MM.1S (cell line): ENCODE measurements at regions not wholly inside any gene's neighbourhood (a gene's known extent, or its start where the extent isn't known, plus 50 kb on each side); places are given as distances from the start of the nearest gene placed in this dataset.

Experiments used
- DNase-seq: peaks from one replicate; pipeline ENCODE4 v3.0.0-alpha.2; 2015
- H2AFZ ChIP-seq: fragments of 300-600 bp; sonication (generic); 2 replicates; pipeline ENCODE4 v1.6.0; 2016; ENCODE audit warnings: antibody characterized with exemption, low read length
- H3F3A ChIP-seq: fragments of 300-600 bp; sonication (generic); 2 replicates; pipeline ENCODE4 v1.6.1; 2016; ENCODE audit warnings: mild to moderate bottlenecking, antibody characterized with exemption, low read length, moderate library complexity, mixed read lengths; ENCODE audit not compliant: insufficient read depth
- H3K27ac ChIP-seq: fragments of 300-600 bp; sonication (generic); 2 replicates; pipeline ENCODE4 v1.5.1; 2016; ENCODE audit warnings: mild to moderate bottlenecking, low read length
- H3K27me3 ChIP-seq: fragments of 300-600 bp; sonication (generic); replicated peaks from 2 replicates; pipeline ENCODE4 v1.6.0; 2016; ENCODE audit warnings: low read length; ENCODE audit not compliant: insufficient read depth
- H3K36me3 ChIP-seq: fragments of 300-600 bp; sonication (generic); replicated peaks from 2 replicates; pipeline ENCODE4 v1.6.1; 2016; ENCODE audit warnings: mild to moderate bottlenecking, low read length, mixed read lengths; ENCODE audit not compliant: insufficient read depth
- H3K4me1 ChIP-seq: fragments of 300-600 bp; sonication (generic); 2 replicates; pipeline ENCODE4 v1.6.1; 2016; ENCODE audit warnings: low read length, mixed read lengths
- H3K4me2 ChIP-seq: fragments of 300-600 bp; sonication (generic); 2 replicates; pipeline ENCODE4 v1.6.0; 2016; ENCODE audit warnings: low read depth, low read length
- H3K4me3 ChIP-seq: fragments of 300-600 bp; sonication (generic); 2 replicates; pipeline ENCODE4 v1.5.1; 2016; ENCODE audit warnings: low read length, mixed read lengths
- H3K79me2 ChIP-seq: fragments of 300-600 bp; sonication (generic); 2 replicates; pipeline ENCODE4 v1.6.1; 2016; ENCODE audit warnings: mixed run types, low read length, mixed read lengths
- H3K9ac ChIP-seq: fragments of 300-600 bp; sonication (generic); 2 replicates; pipeline ENCODE4 v1.6.1; 2016; ENCODE audit warnings: low read length, mixed read lengths
- H3K9me2 ChIP-seq: fragments of 300-600 bp; sonication (generic); replicated peaks from 2 replicates; pipeline ENCODE4 v1.6.1; 2016; ENCODE audit warnings: mild to moderate bottlenecking, low read length, mixed read lengths; ENCODE audit not compliant: insufficient read depth
- H3K9me3 ChIP-seq: fragments of 300-600 bp; sonication (generic); replicated peaks from 2 replicates; pipeline ENCODE4 v1.6.1; 2016; ENCODE audit warnings: mild to moderate bottlenecking, low read length, mixed read lengths; ENCODE audit not compliant: insufficient read depth
- H4K20me1 ChIP-seq: fragments of 300-600 bp; sonication (generic); 2 replicates; pipeline ENCODE4 v1.6.1; 2016; ENCODE audit warnings: mild to moderate bottlenecking, low read length, moderate library complexity, mixed read lengths; ENCODE audit not compliant: insufficient read depth
- EZH2 ChIP-seq: fragments of 300-600 bp; sonication (generic); optimal IDR thresholded peaks from 2 replicates; pipeline ENCODE3; 2017; ENCODE audit warnings: low read depth, mild to moderate bottlenecking, antibody characterized with exemption, low read length, mixed read lengths
- EZH2phosphoT487 ChIP-seq: fragments of 300-600 bp; sonication (generic); IDR thresholded peaks from 2 replicates; pipeline ENCODE4 v1.6.1; 2018; ENCODE audit warnings: antibody characterized with exemption, low read length
- TF ChIP-seq, protein P1 (sequence below): fragments of 300-600 bp; sonication (generic); IDR thresholded peaks from 2 replicates; pipeline ENCODE4 v1.5.1; 2016; ENCODE audit warnings: antibody characterized with exemption, low read length, mixed read lengths

DNA sequence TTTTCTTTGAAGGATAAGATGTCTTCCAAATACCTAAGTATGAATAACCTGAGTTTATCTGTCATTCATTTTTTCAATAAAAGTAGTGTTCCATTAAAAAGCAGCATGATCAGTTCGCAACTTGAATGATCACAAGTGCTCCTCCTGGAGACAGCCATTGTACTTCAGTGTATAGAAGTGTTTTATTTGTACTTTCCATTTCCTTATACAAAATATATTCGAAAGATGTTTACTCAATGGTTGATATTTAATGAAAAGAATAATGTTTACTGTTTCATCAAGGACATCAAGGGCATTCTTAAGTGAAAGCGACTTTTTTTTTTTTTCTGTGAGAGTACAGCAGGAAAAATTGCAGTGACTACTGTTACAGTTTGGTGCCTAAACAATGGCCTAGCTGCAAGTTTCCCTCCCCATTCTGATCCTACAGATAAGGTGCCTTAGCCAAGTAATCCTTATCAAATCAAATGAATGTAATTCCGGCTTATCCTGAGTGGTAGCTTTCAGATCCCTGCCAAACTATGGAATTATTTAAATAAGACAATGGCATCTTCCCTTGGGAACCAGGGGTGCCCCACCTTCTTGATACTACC, 69.0 kb upstream of the IL15 start:
- H3K9ac ChIP-seq = no peak overlapping the region
- H3F3A ChIP-seq = no peaks in the 10 kb centered on the region
- H2AFZ ChIP-seq = no peak overlapping the region
- no peak overlapping the region for H3K4me3 ChIP-seq
- no peak for DNase-seq
- H4K20me1 ChIP-seq = no peaks in the 10 kb centered on the region
- H3K4me2 ChIP-seq = no peak overlapping the region
- H3K9me3 ChIP-seq = no peaks in the 10 kb centered on the region
- H3K9me2 ChIP-seq = no peaks in the 10 kb centered on the region
- H3K79me2 ChIP-seq = no peaks in the 10 kb centered on the region
- no peaks in the 10 kb centered on the region for H3K36me3 ChIP-seq
- H3K4me1 ChIP-seq = no peaks in the 10 kb centered on the region
- H3K27me3 ChIP-seq = no peaks in the 10 kb centered on the region
- no peak overlapping the region for H3K27ac ChIP-seq
- TF ChIP-seq EZH2phosphoT487 (no peak), EZH2 (no peak)
- TF ChIP-seq, protein P1, sequence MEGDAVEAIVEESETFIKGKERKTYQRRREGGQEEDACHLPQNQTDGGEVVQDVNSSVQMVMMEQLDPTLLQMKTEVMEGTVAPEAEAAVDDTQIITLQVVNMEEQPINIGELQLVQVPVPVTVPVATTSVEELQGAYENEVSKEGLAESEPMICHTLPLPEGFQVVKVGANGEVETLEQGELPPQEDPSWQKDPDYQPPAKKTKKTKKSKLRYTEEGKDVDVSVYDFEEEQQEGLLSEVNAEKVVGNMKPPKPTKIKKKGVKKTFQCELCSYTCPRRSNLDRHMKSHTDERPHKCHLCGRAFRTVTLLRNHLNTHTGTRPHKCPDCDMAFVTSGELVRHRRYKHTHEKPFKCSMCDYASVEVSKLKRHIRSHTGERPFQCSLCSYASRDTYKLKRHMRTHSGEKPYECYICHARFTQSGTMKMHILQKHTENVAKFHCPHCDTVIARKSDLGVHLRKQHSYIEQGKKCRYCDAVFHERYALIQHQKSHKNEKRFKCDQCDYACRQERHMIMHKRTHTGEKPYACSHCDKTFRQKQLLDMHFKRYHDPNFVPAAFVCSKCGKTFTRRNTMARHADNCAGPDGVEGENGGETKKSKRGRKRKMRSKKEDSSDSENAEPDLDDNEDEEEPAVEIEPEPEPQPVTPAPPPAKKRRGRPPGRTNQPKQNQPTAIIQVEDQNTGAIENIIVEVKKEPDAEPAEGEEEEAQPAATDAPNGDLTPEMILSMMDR = no peak

DNA sequence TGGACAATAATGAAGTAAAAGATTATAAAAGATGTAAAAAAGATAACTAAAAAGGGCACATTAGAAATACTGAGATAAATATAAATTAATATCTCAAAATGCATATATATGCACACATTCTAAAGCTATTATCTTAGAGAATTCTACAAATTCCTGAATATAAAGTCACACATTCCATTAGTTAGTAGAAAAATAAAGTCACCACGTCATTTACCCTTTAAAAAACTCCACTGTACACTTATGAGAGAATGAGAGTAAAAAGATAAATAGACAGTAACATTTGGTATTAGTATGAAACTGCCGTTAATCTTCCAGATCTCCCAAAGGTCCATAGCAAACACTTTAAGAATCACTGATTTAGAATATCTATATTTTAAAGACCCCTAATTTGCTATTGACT, 67.2 kb upstream of the IL15 start:
- Histone ChIP-seq H3F3A (no peaks in the 10 kb centered on the region), H3K27ac (no peak overlapping the region), H3K9ac (no peak overlapping the region), H3K9me2 (no peaks in the 10 kb centered on the region), H2AFZ (no peak overlapping the region), H3K36me3 (no peaks in the 10 kb centered on the region), H3K9me3 (no peaks in the 10 kb centered on the region), H3K4me3 (no peak overlapping the region), H3K27me3 (no peaks in the 10 kb centered on the region), H4K20me1 (no peaks in the 10 kb centered on the region), H3K79me2 (no peaks in the 10 kb centered on the region), H3K4me2 (no peak overlapping the region), H3K4me1 (no peaks in the 10 kb centered on the region)
- TF ChIP-seq, protein P1 = no peak
- no peak for TF ChIP-seq EZH2phosphoT487
- TF ChIP-seq EZH2 = no peak
- DNase-seq = no peak

DNA sequence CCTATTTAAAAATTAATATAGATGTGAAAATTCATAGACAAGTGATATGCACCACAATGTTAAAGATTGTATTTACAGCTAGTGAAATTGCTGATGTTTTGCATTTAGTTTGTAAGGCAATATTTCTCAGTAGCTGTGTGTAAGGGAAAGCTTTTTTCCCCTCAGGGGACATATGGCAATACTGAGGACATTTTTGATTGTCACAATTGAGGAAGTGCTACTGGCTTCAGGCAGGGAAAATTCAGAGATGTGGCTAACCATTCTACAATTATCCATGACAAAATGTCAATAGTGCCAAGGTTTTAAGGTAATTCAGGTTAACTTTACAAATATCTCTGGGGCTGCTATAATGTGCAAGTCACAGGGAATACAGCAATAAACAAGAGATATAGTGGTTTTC, 66.1 kb upstream of the IL15 start:
- Histone ChIP-seq H3K36me3 (no peaks in the 10 kb centered on the region), H3K9ac (no peak overlapping the region), H3K9me3 (no peaks in the 10 kb centered on the region), H3F3A (no peaks in the 10 kb centered on the region), H3K4me1 (no peaks in the 10 kb centered on the region), H3K27me3 (no peaks in the 10 kb centered on the region), H3K27ac (no peak overlapping the region), H3K4me2 (no peak overlapping the region), H3K4me3 (no peak overlapping the region), H2AFZ (no peak overlapping the region), H4K20me1 (no peaks in the 10 kb centered on the region), H3K79me2 (no peaks in the 10 kb centered on the region), H3K9me2 (no peaks in the 10 kb centered on the region)
- no peak for TF ChIP-seq EZH2phosphoT487
- TF ChIP-seq, protein P1 = no peak
- TF ChIP-seq EZH2 = no peak
- DNase-seq = no peak
